K562 (cell line): ENCODE measurements at regions not wholly inside any gene's neighbourhood (a gene's known extent, or its start where the extent isn't known, plus 50 kb on each side); places are given as distances from the start of the nearest gene placed in this dataset.
"Not testable (repeated sequence)": the region's sequence is repeated elsewhere in the genome, so short reads cannot be mapped to it uniquely, and the experiment has no call there.

Experiments used
- ATAC-seq: fragments of 200-7000 bp; cut with Tn5 transposase; 3 replicates; pipeline ENCODE4 v1.9.1; 2020; ENCODE audit warnings: moderate library complexity
- BruUV-seq: library from RNA; stranded (reverse); fragments of 400-500 nt; replicated peaks from 2 replicates; lab custom pipeline; 2021; lab: Mats Ljungman, UMichigan
- CTCF ChIA-PET: fragments of 300-600 bp; formaldehyde crosslinking; extraction: SDS; loops from one replicate; lab custom pipeline; 2021; ENCODE audit warnings: low intra/inter-chr PET ratio; lab: Yijun Ruan, JAX
- POLR2A ChIA-PET: fragments of 300-600, 350-650 bp; sonication (Branson Sonifier 250); formaldehyde crosslinking; extraction: SDS; loops from one replicate; lab custom pipeline; 2021; ENCODE audit warnings: antibody characterized with exemption, inconsistent platforms; lab: Yijun Ruan, JAX
- DNase-seq, 4 experiments: peaks; one replicate each; pipeline versions ENCODE4 v3.0.0 to v3.0.0-alpha.2; 2011 to 2018; ENCODE audit warnings: low spot score in 3 of 4, mixed read lengths in 3 of 4; ENCODE audit errors: extremely low read depth in 1 of 4
- FAIRE-seq: peaks from 2 replicates; lab custom pipeline; 2011; peaks lifted over from hg19 to GRCh38; lab: Jason Lieb, UNC
- H2AFZ ChIP-seq: 2 replicates; pipeline ENCODE4 v1.6.0; 2011; ENCODE audit warnings: low read depth, low read length, control low read depth, inconsistent platforms
- H3K27ac ChIP-seq: fragments of 200-600 bp; 3 replicates; pipeline ENCODE4 v1.8.0; 2011; ENCODE audit warnings: low read depth, mild to moderate bottlenecking, control low read depth, inconsistent platforms, low read length, moderate library complexity, mixed read lengths; ENCODE audit errors: extremely low read depth
- H3K27me3 ChIP-seq, 2 experiments: fragments of 300-600 bp in 1 of 2; 2 replicates in 1 of 2; 3 replicates in 1 of 2; pipeline versions ENCODE4 v1.6.0 to v1.8.0; 2011; ENCODE audit warnings: inconsistent platforms in 2 of 2, low read length in 2 of 2, mild to moderate bottlenecking in 1 of 2, mixed read lengths in 1 of 2, moderate library complexity in 1 of 2; ENCODE audit not compliant: control insufficient read depth in 2 of 2, insufficient read depth in 2 of 2
- H3K36me3 ChIP-seq: fragments of 300-600 bp; 3 replicates; pipeline ENCODE4 v1.8.0; 2011; ENCODE audit warnings: mild to moderate bottlenecking, low read length, inconsistent platforms; ENCODE audit not compliant: control insufficient read depth, insufficient read depth
- H3K4me1 ChIP-seq, 2 experiments: fragments of 200-600 bp in 1 of 2; replicated peaks in 1 of 2; 2 replicates in 1 of 2; 3 replicates in 1 of 2; pipeline versions ENCODE4 v1.5.1 to v1.8.0; 2011; ENCODE audit warnings: inconsistent platforms in 2 of 2, low read length in 2 of 2, mild to moderate bottlenecking in 1 of 2, mixed read lengths in 1 of 2, moderate library complexity in 1 of 2; ENCODE audit not compliant: control insufficient read depth in 2 of 2, insufficient read depth in 2 of 2
- H3K4me2 ChIP-seq: 2 replicates; pipeline ENCODE4 v1.6.1; 2011; ENCODE audit warnings: low read length, control low read depth, inconsistent platforms, mixed read lengths; ENCODE audit not compliant: insufficient read depth
- H3K4me3 ChIP-seq: fragments of 200-600 bp; sonication (generic), shearing (Covaris generic); 2 replicates; pipeline ENCODE4 v1.5.1; 2016; ENCODE audit warnings: control low read depth, inconsistent platforms
- H3K79me2 ChIP-seq: fragments of 200-600 bp; 3 replicates; pipeline ENCODE4 v1.8.0; 2011; ENCODE audit warnings: low read length, inconsistent platforms; ENCODE audit not compliant: control insufficient read depth, insufficient read depth
- H3K9ac ChIP-seq, 2 experiments: 2 replicates each; pipeline versions ENCODE4 v1.6.0 to v1.6.1; 2011; ENCODE audit warnings: low read depth in 2 of 2, low read length in 2 of 2, control low read depth in 1 of 2, inconsistent platforms in 1 of 2, mild to moderate bottlenecking in 1 of 2, mixed read lengths in 1 of 2; ENCODE audit not compliant: insufficient read depth in 1 of 2
- H3K9me1 ChIP-seq: one replicate; pipeline ENCODE4 v1.6.0; 2011; ENCODE audit warnings: inconsistent platforms, mild to moderate bottlenecking, low read length, moderate library complexity; ENCODE audit not compliant: control insufficient read depth, insufficient read depth
- H3K9me3 ChIP-seq: replicated peaks from 2 replicates; pipeline ENCODE4 v1.5.1; 2011; ENCODE audit warnings: low read depth, low read length, inconsistent platforms; ENCODE audit not compliant: control insufficient read depth, insufficient read depth
- H4K20me1 ChIP-seq: replicated peaks from 2 replicates; pipeline ENCODE4 v1.6.1; 2011; ENCODE audit warnings: low read length, inconsistent platforms, mixed read lengths; ENCODE audit not compliant: control insufficient read depth, insufficient read depth
- HMG20A ChIP-seq: fragments of 450-650 bp; formaldehyde crosslinking; conservative IDR thresholded peaks from 2 replicates; pipeline ENCODE4 v1.4.0; 2020; ENCODE audit warnings: mild to moderate bottlenecking, mixed read lengths
- KAT8 ChIP-seq: fragments of 450-650 bp; IDR thresholded peaks from 2 replicates; pipeline ENCODE4 v1.6.1; 2016; ENCODE audit warnings: low read depth, mild to moderate bottlenecking
- MCM7 ChIP-seq, 2 experiments: fragments of 450-650 bp; IDR thresholded peaks; 2 replicates each; pipeline ENCODE4 v1.6.1; 2016 to 2018
- RBM25 ChIP-seq: fragments of 200-400 bp; formaldehyde crosslinking; IDR thresholded peaks from 2 replicates; pipeline ENCODE4 v1.6.1; 2018; ENCODE audit warnings: low read length, low read depth, moderate library complexity; ENCODE audit not compliant: severe bottlenecking
- SETDB1 ChIP-seq: IDR thresholded peaks from one replicate; pipeline ENCODE4 v1.6.1; 2012; ENCODE audit warnings: low read length, control low read depth, inconsistent platforms
- ZNF146 ChIP-seq: IDR thresholded peaks from one replicate; pipeline ENCODE4 v1.6.1; 2018; ENCODE audit warnings: missing compliant biosample characterization; ENCODE audit not compliant: unreplicated experiment
- WGBS: fragments of 100-300 bp; shearing (Covaris generic); methylation state at CpG from one replicate; pipeline ENCODE4 v1.1.6; 2016; ENCODE audit warnings: low coverage, mixed read lengths; ENCODE audit not compliant: insufficient coverage; ENCODE audit errors: missing lambda C conversion rate; 5-methylcytosine and 5-hydroxymethylcytosine counted together
- in situ Hi-C: fragments of 300-500 bp; cut with MboI; formaldehyde crosslinking; loops from 4 replicates; pipeline ENCODE4 v1.15.0; 2018; ENCODE audit warnings: inconsistent platforms, mixed read lengths
- intact Hi-C: fragments of 100-400 bp; cut with micrococcal nuclease; formaldehyde crosslinking; loops from 2 replicates; pipeline ENCODE4 v1.14.2; 2022

DNA sequence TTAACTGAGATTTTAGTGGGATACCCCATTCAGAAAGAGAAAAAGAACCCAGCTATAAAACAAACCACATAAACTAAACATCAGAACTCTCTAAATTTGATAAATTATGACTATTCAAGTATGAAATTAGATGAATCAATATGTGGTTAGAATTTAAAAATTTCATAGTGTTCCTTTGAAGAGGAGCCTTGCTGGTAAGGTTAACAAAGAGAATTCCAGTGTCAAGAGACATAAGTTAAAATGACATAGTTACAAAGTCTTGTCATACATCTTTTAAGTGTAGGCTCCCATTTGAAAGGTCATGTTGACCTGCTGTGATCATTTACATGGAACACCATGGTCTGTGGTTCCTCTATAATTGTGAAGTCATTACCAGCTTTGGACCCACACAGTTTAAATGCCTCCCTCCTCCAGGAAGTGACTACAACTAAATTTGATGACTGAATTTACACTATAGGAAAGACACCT is 231.6 kb upstream of the ETAA1 start:
- no peaks in the 10 kb centered on the region for H3K9me1 ChIP-seq
- H2AFZ ChIP-seq = no peak overlapping the region
- no peak overlapping the region for H3K9ac ChIP-seq
- intact Hi-C loops (no loop called here), in situ Hi-C loops (no loop called here)
- FAIRE-seq = no peak
- POLR2A ChIA-PET = no interaction called here
- H4K20me1 ChIP-seq = no peaks in the 10 kb centered on the region
- DNase-seq = no peak
- no peak overlapping the region for H3K4me2 ChIP-seq
- no peaks in the 10 kb centered on the region for H3K4me1 ChIP-seq
- no peak for ATAC-seq
- H3K36me3 ChIP-seq = no peaks in the 10 kb centered on the region
- H3K79me2 ChIP-seq = no peaks in the 10 kb centered on the region
- no peaks in the 10 kb centered on the region for H3K9me3 ChIP-seq
- BruUV-seq = no TSS peak
- TF ChIP-seq KAT8 (no peak), MCM7 (IDR thresholded peaks at IDR 0.05) (no peak), SETDB1 (no peak), HMG20A (no peak)
- TF ChIP-seq, all 486 proteins: peak for 0
- CTCF ChIA-PET = no interaction called here
- Histone ChIP-seq H3K4me3 (no peak overlapping the region), H3K27me3 (no peaks in the 10 kb centered on the region), H3K27ac (no peak overlapping the region)

DNA sequence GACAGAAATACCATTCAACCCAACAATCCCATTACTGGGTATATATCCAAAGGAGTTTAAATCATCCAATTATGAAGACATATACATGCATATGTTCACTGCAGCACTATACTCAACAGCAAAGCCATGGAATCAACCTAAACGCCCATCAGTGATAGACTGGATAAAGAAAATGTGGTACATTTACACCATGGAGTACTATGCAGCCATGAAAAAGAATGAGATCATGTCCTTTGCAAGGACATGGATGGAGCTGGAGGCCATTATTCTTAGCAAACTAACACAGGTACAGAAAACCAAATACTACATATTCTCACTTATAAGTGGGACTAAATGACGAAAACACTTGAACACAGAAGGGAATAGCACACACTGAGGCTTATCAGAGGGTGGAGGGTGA is 230.6 kb upstream of the ETAA1 start:
- in situ Hi-C loops, H4K20me1 ChIP-seq: not testable (repeated sequence)
- TF ChIP-seq RBM25 = peak; percentile 60
- peak; percentile 89 for TF ChIP-seq ZNF146
- TF ChIP-seq, all 486 proteins: peak for 2; not testable (repeated sequence) for 484
- H3K27ac ChIP-seq, H3K9me3 ChIP-seq, H3K36me3 ChIP-seq, H3K9me1 ChIP-seq, H3K4me2 ChIP-seq, H3K27me3 ChIP-seq, H3K4me3 ChIP-seq, POLR2A ChIA-PET, H3K79me2 ChIP-seq, DNase-seq, ATAC-seq, H3K4me1 ChIP-seq, intact Hi-C loops, H2AFZ ChIP-seq, FAIRE-seq, CTCF ChIA-PET, BruUV-seq, H3K9ac ChIP-seq: not testable (repeated sequence)
- 0% methylated on average over 2 of the region's 2 CpGs for WGBS
